HCT116 (cell line): ENCODE measurements at regions not wholly inside any gene's neighbourhood (a gene's known extent, or its start where the extent isn't known, plus 50 kb on each side); places are given as distances from the start of the nearest gene placed in this dataset.

Source experiments
- ATAC-seq: fragments of 200-7000 bp; cut with Tn5 transposase; 2 replicates; pipeline ENCODE4 v1.9.1; 2020; ENCODE audit warnings: mild to moderate bottlenecking, moderate library complexity
- BruUV-seq: library from RNA; stranded (reverse); fragments of 400-500 nt; replicated peaks from 2 replicates; lab custom pipeline; 2021; lab: Mats Ljungman, UMichigan
- CTCF ChIA-PET: fragments of 300-600 bp; sonication (Branson Sonifier 250); formaldehyde crosslinking; loops from one replicate; lab custom pipeline; 2021; ENCODE audit warnings: antibody characterized with exemption; lab: Charles Lee
- POLR2A ChIA-PET: fragments of 300-600, 350-600 bp; sonication (Branson Sonifier 250); formaldehyde crosslinking; loops from one replicate; lab custom pipeline; 2021; ENCODE audit warnings: antibody characterized with exemption; lab: Charles Lee
- RAD21 ChIA-PET, 2 experiments: fragments of 300-600 bp; sonication (Branson Sonifier 250); formaldehyde crosslinking; loops; one replicate each; lab custom pipeline; 2023; ENCODE audit warnings: low total read pairs in 2 of 2; ENCODE audit not compliant: uncharacterized antibody in 2 of 2, unreplicated experiment in 2 of 2, low non-redundant PET in 1 of 2; lab: Charles Lee
- DNase-seq: peaks from one replicate; pipeline ENCODE4 v3.0.0-alpha.2; 2010; ENCODE audit warnings: low read depth, low spot score
- H2AFZ ChIP-seq: fragments of 200-600 bp; shearing (Covaris generic), sonication (generic); 2 replicates; pipeline ENCODE4 v1.6.1; 2017; ENCODE audit warnings: low read depth, mixed run types, mixed read lengths, antibody characterized with exemption, low read length; ENCODE audit not compliant: poor library complexity, severe bottlenecking
- H3K27ac ChIP-seq: 2 replicates; pipeline ENCODE4 v1.5.1; 2012; ENCODE audit warnings: low read depth, low read length
- H3K27me3 ChIP-seq: fragments of 200-600 bp; sonication (generic); 2 replicates; pipeline ENCODE4 v1.6.1; 2016; ENCODE audit warnings: mixed run types, low read length, mixed read lengths; ENCODE audit not compliant: insufficient read depth
- H3K36me3 ChIP-seq, 2 experiments: fragments of 200-500 bp in 1 of 2; fragments of 200-600 bp in 1 of 2; sonication (Bioruptor generic) in 1 of 2; sonication (generic) in 1 of 2; 2 replicates each; pipeline versions ENCODE4 v1.5.1 to v1.6.1; 2014 to 2016; ENCODE audit warnings: low read length in 2 of 2, inconsistent platforms in 1 of 2, mixed read lengths in 1 of 2, mixed run types in 1 of 2; ENCODE audit not compliant: insufficient read depth in 2 of 2, control insufficient read depth in 1 of 2
- H3K4me1 ChIP-seq, 2 experiments: fragments of 200-600 bp in 1 of 2; sonication (generic) in 1 of 2; 2 replicates each; pipeline versions ENCODE4 v1.5.1 to v1.6.1; 2012 to 2017; ENCODE audit warnings: low read length in 2 of 2, inconsistent platforms in 1 of 2, mild to moderate bottlenecking in 1 of 2, mixed read lengths in 1 of 2, mixed run types in 1 of 2, moderate library complexity in 1 of 2; ENCODE audit not compliant: insufficient read depth in 2 of 2, control insufficient read depth in 1 of 2
- H3K4me2 ChIP-seq: fragments of 200-600 bp; sonication (generic); 2 replicates; pipeline ENCODE4 v1.6.1; 2017; ENCODE audit warnings: mixed run types, low read length, mixed read lengths
- H3K4me3 ChIP-seq, 2 experiments: fragments of 200-600 bp in 1 of 2; sonication (generic) in 1 of 2; replicated peaks in 1 of 2; 2 replicates each; pipeline ENCODE4 v1.5.1; 2011 to 2016; ENCODE audit warnings: low read length in 2 of 2, control low read depth in 1 of 2, low read depth in 1 of 2, mild to moderate bottlenecking in 1 of 2, mixed read lengths in 1 of 2, mixed run types in 1 of 2
- H3K79me2 ChIP-seq: fragments of 200-600 bp; sonication (generic); 2 replicates; pipeline ENCODE4 v1.6.1; 2017; ENCODE audit warnings: mild to moderate bottlenecking, mixed run types, low read length, moderate library complexity, mixed read lengths; ENCODE audit not compliant: insufficient read depth
- H3K9ac ChIP-seq: fragments of 200-600 bp; sonication (generic); 2 replicates; pipeline ENCODE4 v1.6.1; 2016; ENCODE audit warnings: low read length, mixed read lengths
- H3K9me2 ChIP-seq: fragments of 200-600 bp; sonication (generic), shearing (Covaris generic); 2 replicates; pipeline ENCODE4 v1.6.1; 2017; ENCODE audit warnings: mixed run types, mild to moderate bottlenecking, moderate library complexity; ENCODE audit not compliant: insufficient read depth
- H3K9me3 ChIP-seq, 2 experiments: fragments of 200-500 bp in 1 of 2; fragments of 200-600 bp in 1 of 2; sonication (Bioruptor generic) in 1 of 2; sonication (generic) in 1 of 2; 2 replicates each; pipeline ENCODE4 v1.6.1; 2014 to 2017; ENCODE audit warnings: low read length in 2 of 2, mixed read lengths in 2 of 2, inconsistent platforms in 1 of 2, low read depth in 1 of 2, mild to moderate bottlenecking in 1 of 2, mixed run types in 1 of 2, moderate library complexity in 1 of 2; ENCODE audit not compliant: control insufficient read depth in 1 of 2, insufficient read depth in 1 of 2
- H4K20me1 ChIP-seq: fragments of 200-600 bp; sonication (generic), shearing (Covaris generic); 2 replicates; pipeline ENCODE4 v1.6.1; 2017; ENCODE audit warnings: mixed run types, mild to moderate bottlenecking, moderate library complexity; ENCODE audit not compliant: insufficient read depth
- ATF3 ChIP-seq: IDR thresholded peaks from 2 replicates; pipeline ENCODE4 v1.6.1; 2012
- CEBPB ChIP-seq: IDR thresholded peaks from 2 replicates; pipeline ENCODE4 v1.6.1; 2012; ENCODE audit warnings: low read depth
- EGR1 ChIP-seq: IDR thresholded peaks from 2 replicates; pipeline ENCODE4 v1.6.1; 2012; ENCODE audit warnings: low read depth
- ELF1 ChIP-seq: IDR thresholded peaks from 2 replicates; pipeline ENCODE4 v1.6.1; 2012; ENCODE audit warnings: low read depth, borderline replicate concordance
- EZH2 ChIP-seq: fragments of 200-600 bp; sonication (generic); IDR thresholded peaks from 2 replicates; pipeline ENCODE4 v1.6.1; 2017; ENCODE audit warnings: antibody characterized with exemption, mixed run types
- JUND ChIP-seq: IDR thresholded peaks from 2 replicates; pipeline ENCODE4 v1.6.1; 2012
- POLR2A ChIP-seq: IDR thresholded peaks from 2 replicates; pipeline ENCODE4 v1.7.0; 2011; ENCODE audit warnings: borderline replicate concordance; ENCODE audit not compliant: insufficient read depth, insufficient read length; ENCODE audit errors: extremely low read depth
- POLR2AphosphoS5 ChIP-seq: IDR thresholded peaks from 2 replicates; pipeline ENCODE4 v1.6.1; 2011; ENCODE audit warnings: mild to moderate bottlenecking, low read depth, low read length, moderate library complexity
- RAD21 ChIP-seq: IDR thresholded peaks from 2 replicates; pipeline ENCODE4 v1.6.1; 2012; ENCODE audit warnings: low read depth, mild to moderate bottlenecking
- REST ChIP-seq: IDR thresholded peaks from 2 replicates; pipeline ENCODE4 v1.6.1; 2012; ENCODE audit warnings: low read depth
- SIN3A ChIP-seq: IDR thresholded peaks from 2 replicates; pipeline ENCODE4 v1.6.1; 2012; ENCODE audit warnings: low read depth
- SP1 ChIP-seq: IDR thresholded peaks from 2 replicates; pipeline ENCODE4 v1.6.1; 2012; ENCODE audit warnings: low read depth
- SRF ChIP-seq: IDR thresholded peaks from 2 replicates; pipeline ENCODE4 v1.6.1; 2012; ENCODE audit warnings: low read depth
- YY1 ChIP-seq: IDR thresholded peaks from 2 replicates; pipeline ENCODE4 v1.6.1; 2011; ENCODE audit warnings: low read length, low read depth, moderate library complexity, mild to moderate bottlenecking; ENCODE audit not compliant: insufficient replicate concordance; ENCODE audit errors: extremely low read depth
- ZFX ChIP-seq: fragments of 450-650 bp; IDR thresholded peaks from 2 replicates; pipeline ENCODE4 v1.6.1; 2017
- intact Hi-C: fragments of 100-400 bp; cut with micrococcal nuclease; formaldehyde crosslinking; loops from 2 replicates; pipeline ENCODE4 v1.10.0; 2022

- no peak overlapping the region for H3K9ac ChIP-seq
- H3K36me3 ChIP-seq, result no peaks in the 10 kb centered on the region
- ChIA-PET POLR2A (no interaction called here), CTCF (no interaction called here), RAD21 (no interaction called here)
- no peaks in the 10 kb centered on the region for H3K9me3 ChIP-seq
- no peaks in the 10 kb centered on the region for H3K9me2 ChIP-seq
- no peak overlapping the region for H3K27ac ChIP-seq
- DNase-seq (no peak), ATAC-seq (no peak)
- no peak overlapping the region for H3K4me3 ChIP-seq
- H3K27me3 ChIP-seq, result no peaks in the 10 kb centered on the region
- intact Hi-C loops, result no loop called here
- H2AFZ ChIP-seq, result no peak overlapping the region
- TF ChIP-seq ATF3 (no peak), POLR2AphosphoS5 (no peak), JUND (no peak), CEBPB (no peak), EZH2 (no peak), SRF (no peak), YY1 (no peak), ELF1 (no peak), REST (no peak), RAD21 (no peak), EGR1 (no peak), POLR2A (no peak), SIN3A (no peak), SP1 (no peak), ZFX (no peak)
- BruUV-seq, result no TSS peak
- H4K20me1 ChIP-seq, result no peaks in the 10 kb centered on the region
- H3K4me1 ChIP-seq, result 0 out of 4 replicates have a peak, but pooled peaks cover 0 to 3% of the 10 kb centered on the region in 2 experiments
- H3K79me2 ChIP-seq, result no peaks in the 10 kb centered on the region
- no peak overlapping the region for H3K4me2 ChIP-seq
Measured at GRCh38 chr1:168976267-168976666, 130.2 kb upstream of the ATP1B1 start.
